ENCODE measurements at regions not wholly inside any gene's neighbourhood (a gene's known extent, or its start where the extent isn't known, plus 50 kb on each side); places are given as distances from the start of the nearest gene placed in this dataset.
A peak's percentile ranks its signal among the peaks of the same experiment; 100 is the strongest.
"Not testable (repeated sequence)": the region's sequence is repeated elsewhere in the genome, so short reads cannot be mapped to it uniquely, and the experiment has no call there.

- in situ Hi-C loops (cut with HindIII; ENCODE audit: low sequenced_read_pairs): no loop called here
Observed at GRCh38 chr2:65626831-65627230, 194.4 kb upstream of the SPRED2 start.

DNA sequence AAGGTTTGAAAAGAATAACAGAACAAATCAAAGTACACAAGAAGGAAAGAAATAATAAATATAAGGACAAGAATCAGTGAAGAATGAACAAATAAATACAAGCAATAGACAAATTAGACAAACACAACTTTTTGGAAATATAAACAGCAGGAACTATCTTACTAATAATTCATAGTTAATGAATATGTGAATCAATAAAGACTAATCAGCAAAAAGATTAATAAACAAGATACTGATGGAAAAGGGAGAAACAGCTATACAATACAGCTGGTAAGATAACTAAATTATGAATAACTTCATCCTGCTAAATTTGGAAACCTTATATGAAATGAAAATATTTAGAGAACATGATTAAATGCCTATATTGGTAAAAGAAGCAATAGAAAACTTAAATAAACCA, 193.6 kb upstream of the SPRED2 start:
- in situ Hi-C loops (cut with HindIII; ENCODE audit: low sequenced_read_pairs): no loop called here
- no peak for DNase-seq (ENCODE audit: low spot score)

More at GRCh38 chr2:65626831-65627230, 194.4 kb upstream of the SPRED2 start:
- DNase-seq (ENCODE audit: low spot score): no peak

GRCh38 chr2:65622951-65623535, 190.6 kb upstream of the SPRED2 start:
- in situ Hi-C loops (cut with HindIII; ENCODE audit: low sequenced_read_pairs): no loop called here
- DNase-seq (ENCODE audit: low spot score): no peak

GRCh38 chr2:65622499-65622898, 190.1 kb upstream of the SPRED2 start:
- DNase-seq (ENCODE audit: low spot score): no peak
- in situ Hi-C loops (cut with HindIII; ENCODE audit: low sequenced_read_pairs): no loop called here

GRCh38 chr2:65620524-65620923, 188.1 kb upstream of the SPRED2 start:
- in situ Hi-C loops (cut with HindIII; ENCODE audit: low sequenced_read_pairs): no loop called here
- DNase-seq (ENCODE audit: low spot score): no peak

DNA sequence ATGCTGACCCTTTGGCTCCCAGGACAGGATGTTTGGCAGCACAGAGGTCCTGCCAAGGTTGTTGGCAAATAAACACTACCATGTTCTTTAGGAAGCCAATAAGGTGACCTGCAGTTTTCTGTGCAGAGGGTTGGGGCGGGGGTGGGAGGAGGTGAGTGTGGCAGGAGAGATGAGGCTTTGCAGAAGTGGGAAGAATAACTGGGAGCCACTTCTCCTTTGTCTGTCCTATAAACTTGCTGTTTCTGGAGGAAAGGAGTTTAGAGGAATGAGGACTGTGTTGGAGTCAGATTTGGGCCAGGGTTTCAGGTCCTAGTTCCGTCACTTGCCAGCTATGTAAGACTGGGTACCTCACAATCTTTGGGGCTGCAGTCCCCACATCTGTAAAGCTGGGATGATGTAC, 187.6 kb upstream of the SPRED2 start:
- in situ Hi-C loops (cut with HindIII; ENCODE audit: low sequenced_read_pairs): no loop called here
- DNase-seq (ENCODE audit: low spot score): no peak

GRCh38 chr2:65615602-65616001, 183.2 kb upstream of the SPRED2 start:
- no peak for DNase-seq (ENCODE audit: low spot score)
- in situ Hi-C loops (cut with HindIII; ENCODE audit: low sequenced_read_pairs): no loop called here

DNA sequence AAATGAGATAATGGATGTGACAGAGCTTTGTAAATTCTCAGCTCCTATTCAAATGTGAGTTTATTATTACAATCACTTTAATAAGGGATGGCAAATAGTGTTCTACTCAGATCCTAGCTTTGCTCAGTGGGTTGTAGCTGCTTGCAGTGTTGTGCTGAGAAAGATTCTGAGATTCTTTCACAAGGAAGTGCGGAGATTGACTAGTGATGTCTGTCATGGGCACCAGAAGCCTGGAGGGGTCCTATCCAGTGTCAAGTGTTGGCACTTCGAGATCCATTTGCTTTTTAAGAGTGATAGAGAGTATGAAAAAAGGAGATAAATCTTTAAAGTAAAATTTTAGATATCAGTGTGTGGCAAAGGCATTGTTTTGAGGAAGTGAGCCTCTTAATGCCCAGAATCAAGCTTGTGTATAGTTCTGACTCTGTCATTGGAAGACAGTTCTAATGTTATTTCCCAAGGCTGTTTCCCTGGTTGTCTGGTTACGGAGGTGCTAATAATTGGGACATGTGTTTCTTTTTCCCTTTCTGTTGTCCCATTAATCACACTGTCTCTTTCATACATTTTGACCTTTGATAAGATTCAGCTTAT, 181.7 kb upstream of the SPRED2 start:
- no peak for DNase-seq (ENCODE audit: low spot score)
- in situ Hi-C loops (cut with HindIII; ENCODE audit: low sequenced_read_pairs): no loop called here

DNA sequence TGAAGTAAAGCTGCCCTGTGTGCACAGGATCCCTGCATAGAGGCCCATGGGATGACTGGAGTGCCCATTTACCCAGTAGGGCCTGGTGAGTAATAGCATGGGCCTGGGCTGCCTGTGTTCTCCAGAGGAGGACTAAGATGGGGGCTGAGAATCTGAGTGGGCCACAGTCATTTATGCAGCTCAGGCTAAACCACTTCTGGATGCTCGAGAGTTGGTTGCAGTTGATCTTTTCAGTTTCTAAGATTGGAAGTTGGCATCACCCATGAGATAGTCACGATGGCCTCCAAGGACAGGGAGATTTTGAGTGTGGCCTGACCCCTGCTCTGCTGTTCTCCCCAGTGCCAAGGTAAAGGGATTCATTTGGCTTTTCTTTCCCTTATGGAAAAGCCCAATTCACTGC, 179.1 kb upstream of the SPRED2 start:
- in situ Hi-C loops (cut with HindIII; ENCODE audit: low sequenced_read_pairs): no loop called here
- DNase-seq (ENCODE audit: low spot score): no peak

- in situ Hi-C loops (cut with HindIII; ENCODE audit: low sequenced_read_pairs): no loop called here
- DNase-seq (ENCODE audit: low spot score): no peak
Observed at GRCh38 chr2:65608916-65609315, 176.5 kb upstream of the SPRED2 start.

- DNase-seq (ENCODE audit: low spot score): no peak
- in situ Hi-C loops (cut with HindIII; ENCODE audit: low sequenced_read_pairs): no loop called here
Observed at GRCh38 chr2:65608466-65608865, 176.1 kb upstream of the SPRED2 start.

DNA sequence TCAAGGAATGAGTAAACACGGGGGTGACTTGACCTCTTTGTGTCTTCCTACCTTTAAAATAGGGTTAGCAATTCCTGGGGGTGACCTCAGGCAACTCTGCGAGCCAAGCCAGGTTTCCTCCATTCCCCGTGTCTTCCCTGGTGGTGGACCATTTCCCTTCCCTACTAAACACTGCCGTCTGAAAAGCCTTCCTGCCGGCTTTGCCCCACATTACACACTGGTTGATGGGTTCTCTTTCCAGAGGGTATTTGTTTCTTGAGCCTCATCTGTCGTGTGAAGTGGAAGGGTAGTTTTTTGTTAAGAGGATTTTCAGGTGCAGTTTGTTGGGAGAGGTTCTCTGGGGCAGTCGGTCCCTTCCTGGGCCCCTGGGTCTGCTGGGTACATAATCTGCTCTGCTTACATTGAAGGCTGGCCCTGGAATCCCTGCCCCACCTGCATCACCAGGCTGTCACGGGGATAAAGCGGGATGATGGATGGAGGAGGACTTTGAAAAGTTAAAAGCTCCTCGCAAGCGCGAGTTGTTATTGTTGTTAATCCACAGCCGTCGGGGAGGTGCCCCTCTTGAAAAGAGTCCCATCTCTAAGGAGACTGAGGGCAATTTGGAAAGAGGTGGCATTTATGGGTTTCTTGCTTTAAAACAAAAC, 175.4 kb upstream of the SPRED2 start:
- in situ Hi-C loops (cut with HindIII; ENCODE audit: low sequenced_read_pairs): no loop called here
- no peak for DNase-seq (ENCODE audit: low spot score)

- in situ Hi-C loops (cut with HindIII; ENCODE audit: low sequenced_read_pairs): no loop called here
- DNase-seq (ENCODE audit: low spot score): no peak
Observed at GRCh38 chr2:65605743-65606058, 173.3 kb upstream of the SPRED2 start.

DNA sequence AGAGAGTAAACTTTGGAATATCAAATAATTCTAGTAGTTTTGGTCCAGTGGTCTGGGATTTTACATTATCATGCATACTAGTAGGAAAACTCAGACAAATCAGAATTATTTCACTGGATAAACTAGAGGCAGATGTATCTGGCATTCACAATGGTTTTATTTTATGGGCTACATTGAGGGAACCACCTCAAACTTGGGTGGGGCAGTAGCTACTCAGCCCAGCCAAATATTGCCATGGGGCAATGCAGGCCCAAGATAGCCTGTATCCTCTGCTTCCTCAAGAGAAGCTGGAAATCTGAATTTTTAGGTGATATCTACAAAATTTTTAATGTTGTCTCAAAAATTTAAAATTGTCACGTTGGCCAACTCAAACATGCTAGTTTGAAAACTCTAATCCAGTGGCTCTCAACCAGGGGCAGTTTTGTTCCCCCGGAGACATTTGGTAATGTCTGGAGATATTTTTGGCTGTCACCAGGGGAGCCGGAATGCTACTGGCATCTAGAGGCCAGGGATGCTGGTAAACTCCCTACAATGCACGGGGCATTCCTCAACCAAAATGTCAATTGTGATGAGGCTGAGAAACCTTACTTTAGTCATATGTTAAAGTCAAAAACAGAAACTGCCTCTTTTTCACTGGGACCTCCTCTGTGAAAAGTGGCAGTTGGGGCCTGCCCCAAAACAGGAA, 172.8 kb upstream of the SPRED2 start:
- in situ Hi-C loops (cut with HindIII; ENCODE audit: low sequenced_read_pairs): no loop called here
- no peak for DNase-seq (ENCODE audit: low spot score)

DNA sequence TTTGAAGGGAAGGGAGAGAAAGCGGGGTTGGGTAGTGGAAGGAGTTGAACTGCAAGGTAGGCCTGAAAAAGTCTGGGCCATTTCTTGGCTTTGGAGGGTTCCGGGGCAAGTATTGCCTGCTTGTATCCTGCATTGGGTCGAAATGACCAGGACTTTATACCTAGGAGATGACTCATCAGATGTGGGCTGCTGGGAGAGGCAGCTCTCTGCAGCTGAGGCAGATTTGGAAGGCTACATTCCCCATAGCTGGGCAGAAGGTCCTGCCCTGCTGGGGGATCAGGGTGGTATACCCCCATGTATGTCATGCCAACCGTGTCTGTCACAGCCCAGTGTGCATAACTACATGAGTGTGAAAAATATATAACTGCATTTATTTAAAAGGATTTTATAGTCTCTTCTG, 171.8 kb upstream of the SPRED2 start:
- DNase-seq (ENCODE audit: low spot score): no peak
- in situ Hi-C loops (cut with HindIII; ENCODE audit: low sequenced_read_pairs): no loop called here

DNA sequence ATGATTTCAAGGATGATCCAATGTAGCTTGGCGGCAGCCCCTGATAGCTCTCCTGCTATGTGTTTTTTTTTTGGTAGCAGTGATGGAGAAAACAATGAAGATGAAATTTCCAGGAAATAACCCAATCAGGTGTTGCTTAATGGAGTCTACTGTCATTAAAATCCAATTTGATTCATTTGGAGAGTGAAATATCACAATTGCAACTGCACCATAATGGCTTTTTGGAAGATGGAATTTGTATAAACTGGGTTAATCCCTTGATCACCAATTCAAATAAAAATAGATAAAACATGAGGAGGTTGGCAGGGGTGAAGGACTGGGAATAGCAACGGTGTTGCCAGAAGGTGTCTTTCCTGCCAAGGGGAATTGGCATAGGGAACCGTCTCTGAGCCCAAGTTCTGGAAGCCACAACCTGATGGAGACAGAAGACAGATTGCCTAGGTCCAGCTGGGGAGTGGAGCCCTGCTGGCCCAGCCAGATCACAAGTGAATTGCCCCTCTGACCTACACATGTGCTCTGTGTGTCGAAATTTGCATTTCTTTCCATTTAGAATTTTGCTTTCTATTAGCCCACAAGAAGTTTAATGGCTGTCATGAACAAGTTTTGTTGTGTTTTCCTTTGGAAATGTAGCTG, 170.3 kb upstream of the SPRED2 start:
- DNase-seq (ENCODE audit: low spot score): peak; percentile 92
- in situ Hi-C loops (cut with HindIII; ENCODE audit: low sequenced_read_pairs): no loop called here

DNA sequence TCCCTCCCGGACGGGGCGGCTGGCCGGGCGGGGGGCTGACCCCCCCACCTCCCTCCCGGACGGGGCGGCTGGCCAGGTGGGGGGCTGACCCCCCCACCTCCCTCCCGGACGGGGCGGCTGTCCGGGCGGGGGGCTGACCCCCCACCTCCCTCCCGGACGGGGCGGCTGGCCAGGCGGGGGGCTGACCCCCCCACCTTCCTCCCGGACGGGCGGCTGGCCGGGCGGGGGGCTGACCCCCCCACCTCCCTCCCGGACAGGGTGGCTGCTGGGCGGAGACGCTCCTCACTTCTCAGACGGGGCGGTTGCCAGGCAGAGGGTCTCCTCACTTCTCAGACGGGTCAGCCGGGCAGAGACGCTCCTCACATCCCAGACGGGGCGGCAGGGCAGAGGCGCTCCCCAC, 168.5 kb upstream of the SPRED2 start:
- in situ Hi-C loops (cut with HindIII; ENCODE audit: low sequenced_read_pairs); DNase-seq (ENCODE audit: low spot score): not testable (repeated sequence)

GRCh38 chr2:65600351-65600750, 168.0 kb upstream of the SPRED2 start:
- in situ Hi-C loops (cut with HindIII; ENCODE audit: low sequenced_read_pairs); DNase-seq (ENCODE audit: low spot score): not testable (repeated sequence)

DNA sequence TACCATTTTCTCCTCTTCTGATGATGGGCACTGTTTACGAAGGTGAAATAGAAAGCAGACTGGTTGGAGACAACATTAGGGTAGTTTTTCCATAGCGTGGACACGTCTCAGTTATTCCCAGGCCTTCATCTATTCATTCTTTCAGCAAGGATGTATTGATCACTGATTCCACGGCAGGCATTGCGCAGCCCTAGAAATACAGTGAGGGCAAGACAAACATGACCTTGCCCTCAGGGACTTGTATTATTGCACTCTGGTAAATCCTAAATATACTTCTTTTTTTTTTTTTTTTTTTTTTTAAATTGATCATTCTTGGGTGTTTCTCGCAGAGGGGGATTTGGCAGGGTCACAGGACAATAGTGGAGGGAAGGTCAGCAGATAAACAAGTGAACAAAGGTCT, 167.3 kb upstream of the SPRED2 start:
- in situ Hi-C loops (cut with HindIII; ENCODE audit: low sequenced_read_pairs): no loop called here
- DNase-seq (ENCODE audit: low spot score): no peak

DNA sequence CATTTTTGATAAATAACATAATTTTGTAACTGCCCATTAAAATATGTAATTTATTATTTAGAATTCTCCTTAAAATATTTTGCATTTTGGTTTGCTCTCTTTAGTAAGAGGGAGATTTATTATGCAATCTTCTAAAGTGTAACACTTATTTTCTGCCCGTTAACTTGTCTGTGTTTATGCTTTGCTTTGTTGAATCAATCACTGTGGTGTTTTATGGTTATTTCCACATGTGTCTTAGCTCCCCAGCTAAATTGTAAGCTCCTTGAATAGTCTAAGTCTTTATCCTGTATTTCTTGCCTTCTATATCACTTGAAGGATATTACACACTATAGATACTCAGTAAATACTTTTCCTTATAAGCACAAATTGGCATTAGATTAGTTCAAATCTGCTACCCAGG, 166.6 kb upstream of the SPRED2 start:
- in situ Hi-C loops (cut with HindIII; ENCODE audit: low sequenced_read_pairs): no loop called here

More for the DNA sequence above, 166.6 kb upstream of the SPRED2 start:
- no peak for DNase-seq (ENCODE audit: low spot score)
